Pons (tissue), 1 donor: ENCODE measurements at regions not wholly inside any gene's neighbourhood (a gene's known extent, or its start where the extent isn't known, plus 50 kb on each side); places are given as distances from the start of the nearest gene placed in this dataset.

Experiments
- DNase-seq: peaks from one replicate; pipeline ENCODE4 v3.0.0-alpha.2; 2016; ENCODE audit warnings: low spot score

- no peak for DNase-seq
Measured at GRCh38 chr1:182193908-182194550, 132.5 kb upstream of the ZNF648 start.

DNA sequence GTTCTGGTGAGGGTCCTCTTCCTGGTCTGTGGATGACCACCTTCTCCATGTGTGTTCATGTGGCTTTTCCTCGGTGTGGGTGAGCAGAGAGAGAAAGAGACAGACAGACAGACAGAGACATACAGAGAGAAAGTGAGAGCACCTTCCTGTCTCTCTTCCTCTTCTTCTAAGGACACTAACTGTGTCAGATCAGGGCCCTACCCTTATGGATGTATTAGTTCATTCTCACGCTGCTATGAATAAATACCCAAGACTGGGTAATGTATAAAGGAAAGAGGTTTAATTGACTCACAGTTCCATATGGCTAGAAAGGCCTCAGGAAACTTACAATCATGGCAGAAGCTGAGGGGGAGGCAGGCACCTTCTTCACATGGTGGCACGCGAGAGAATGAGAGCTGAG is 131.5 kb upstream of the ZNF648 start:
- DNase-seq: no peak

- no peak for DNase-seq
Measured at GRCh38 chr1:182192215-182192614, 130.7 kb upstream of the ZNF648 start.

DNA sequence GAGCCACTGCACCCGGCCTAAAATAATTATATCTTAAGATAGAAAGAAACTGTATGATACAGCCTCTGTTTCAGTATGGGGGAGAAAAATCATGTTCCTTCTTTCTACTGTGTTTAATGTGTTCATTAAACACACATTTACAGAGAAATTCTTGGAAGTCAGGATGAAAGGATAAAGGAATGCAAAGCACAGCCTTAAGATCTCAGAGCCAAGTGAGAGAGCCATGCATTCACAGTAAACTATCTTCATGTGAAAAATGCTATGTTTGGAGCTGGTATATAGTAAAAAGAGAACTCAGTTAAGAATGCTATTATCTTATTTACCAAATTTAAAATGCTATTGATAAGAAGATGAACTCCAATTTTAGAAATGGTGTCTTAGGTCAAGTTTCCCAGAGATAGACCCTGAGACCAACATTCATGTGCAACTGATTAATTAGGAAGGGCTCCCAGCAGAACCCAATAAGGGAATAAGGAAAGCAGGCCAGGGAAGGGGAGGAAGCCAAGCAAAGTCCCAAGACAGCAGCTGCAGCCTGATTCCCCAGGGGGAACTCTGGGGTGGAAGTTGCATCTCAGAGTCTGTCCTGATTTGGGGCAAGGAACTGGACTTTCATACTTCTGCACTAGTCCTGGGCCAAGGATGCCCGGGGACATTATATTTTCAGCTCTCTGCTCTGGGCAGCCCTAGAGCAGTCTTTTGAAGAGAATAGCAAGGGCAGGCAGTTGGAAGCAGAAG is 130.0 kb upstream of the ZNF648 start:
- DNase-seq: no peak

GRCh38 chr1:182189535-182190066 is 128.1 kb upstream of the ZNF648 start:
- DNase-seq: no peak

- no peak for DNase-seq
Measured at GRCh38 chr1:182186757-182187146, 125.2 kb upstream of the ZNF648 start.

GRCh38 chr1:182185842-182186756 is 124.6 kb upstream of the ZNF648 start:
- DNase-seq: no peak

GRCh38 chr1:182185136-182185535 is 123.6 kb upstream of the ZNF648 start:
- DNase-seq: no peak

- DNase-seq: no peak
Measured at GRCh38 chr1:182183606-182184005, 122.1 kb upstream of the ZNF648 start.

- no peak for DNase-seq
Measured at GRCh38 chr1:182182311-182182710, 120.8 kb upstream of the ZNF648 start.

- no peak for DNase-seq
Measured at GRCh38 chr1:182181167-182181572, 119.7 kb upstream of the ZNF648 start.

DNA sequence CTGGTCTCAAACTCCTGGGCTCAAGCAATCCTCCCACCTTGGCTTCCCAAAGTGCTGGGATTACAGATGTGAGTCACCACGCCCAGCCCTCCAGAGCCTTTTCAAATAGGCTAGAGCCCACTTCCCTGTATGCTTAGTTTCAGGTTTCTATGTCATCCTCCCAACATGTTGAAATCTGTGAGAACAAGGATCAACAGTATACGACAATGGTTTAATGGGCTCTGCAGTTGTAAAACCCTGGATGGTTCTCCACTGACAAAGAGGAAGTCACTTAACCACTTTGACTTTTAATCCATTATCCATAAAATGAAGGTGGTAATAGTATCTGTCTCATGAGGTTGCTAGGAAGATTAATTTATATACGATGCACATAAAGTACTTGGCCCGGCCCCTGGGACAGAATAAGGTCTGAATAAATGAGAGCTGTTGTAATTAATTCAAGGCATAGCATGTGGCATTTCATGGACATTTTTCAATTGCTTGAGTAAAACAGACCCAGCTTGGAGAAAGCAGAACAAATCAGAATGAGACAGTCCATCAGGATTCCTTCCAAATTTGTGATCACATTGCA is 113.9 kb upstream of the ZNF648 start:
- DNase-seq: no peak

GRCh38 chr1:182174513-182174855 is 113.0 kb upstream of the ZNF648 start:
- DNase-seq: no peak

DNA sequence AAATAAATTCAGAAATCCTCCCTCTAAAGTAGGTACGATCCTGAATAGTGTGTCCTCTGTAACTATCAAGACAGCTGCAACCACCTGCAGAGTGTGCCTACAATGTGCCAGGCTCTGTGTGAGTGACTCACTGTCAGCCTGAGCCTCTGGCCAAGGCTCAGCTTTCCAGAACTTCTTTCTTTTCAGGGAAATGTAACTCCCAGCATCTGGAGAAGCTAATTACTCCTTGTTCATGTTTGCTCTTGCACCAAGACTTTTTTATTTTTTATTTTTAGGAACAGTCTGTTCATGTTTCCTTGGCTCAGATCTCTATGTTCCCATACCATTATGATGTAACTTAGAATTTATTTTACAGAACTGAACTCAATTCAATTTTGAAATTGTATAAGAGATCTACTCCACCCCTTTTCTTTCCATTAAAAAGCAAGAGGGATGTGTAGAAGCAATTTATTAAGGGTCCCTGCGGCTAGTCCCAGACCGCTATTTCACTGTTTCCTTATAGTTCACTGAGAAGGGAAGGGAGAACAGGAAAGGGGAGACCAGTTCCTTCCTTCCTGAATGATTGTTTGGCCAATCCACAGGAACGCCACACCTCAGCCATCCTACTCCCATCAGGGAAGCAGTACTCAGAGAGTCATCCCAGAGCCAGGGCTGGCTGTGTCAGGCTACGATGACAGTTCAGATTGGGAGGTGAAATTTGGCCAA is 112.4 kb upstream of the ZNF648 start:
- no peak for DNase-seq

DNA sequence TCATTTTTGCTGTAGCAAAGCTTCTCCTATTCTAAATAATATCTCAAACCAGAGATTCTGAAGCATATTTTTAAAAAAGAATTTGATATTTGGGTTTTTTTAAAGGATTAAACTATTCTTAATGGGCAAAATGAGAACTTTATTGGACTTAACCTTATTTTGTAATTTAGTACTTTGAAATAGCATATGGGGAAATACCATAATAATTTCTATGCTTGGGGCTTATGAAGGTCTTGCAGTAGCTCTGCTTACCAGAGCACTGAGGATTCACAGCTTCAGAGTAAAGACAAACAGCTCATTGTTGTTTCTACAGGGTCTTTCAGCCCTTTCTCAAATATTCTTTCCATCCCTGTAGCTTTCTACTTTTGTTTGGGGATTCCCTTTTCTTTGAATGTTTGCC is 111.2 kb upstream of the ZNF648 start:
- no peak for DNase-seq

- peak; percentile 42 for DNase-seq
Measured at GRCh38 chr1:182170891-182171461, 109.5 kb upstream of the ZNF648 start.

GRCh38 chr1:182169203-182169602 is 107.7 kb upstream of the ZNF648 start:
- peak; percentile 37 for DNase-seq

GRCh38 chr1:182166750-182167149 is 105.2 kb upstream of the ZNF648 start:
- DNase-seq: no peak

GRCh38 chr1:182166321-182166720 is 104.8 kb upstream of the ZNF648 start:
- no peak for DNase-seq

DNA sequence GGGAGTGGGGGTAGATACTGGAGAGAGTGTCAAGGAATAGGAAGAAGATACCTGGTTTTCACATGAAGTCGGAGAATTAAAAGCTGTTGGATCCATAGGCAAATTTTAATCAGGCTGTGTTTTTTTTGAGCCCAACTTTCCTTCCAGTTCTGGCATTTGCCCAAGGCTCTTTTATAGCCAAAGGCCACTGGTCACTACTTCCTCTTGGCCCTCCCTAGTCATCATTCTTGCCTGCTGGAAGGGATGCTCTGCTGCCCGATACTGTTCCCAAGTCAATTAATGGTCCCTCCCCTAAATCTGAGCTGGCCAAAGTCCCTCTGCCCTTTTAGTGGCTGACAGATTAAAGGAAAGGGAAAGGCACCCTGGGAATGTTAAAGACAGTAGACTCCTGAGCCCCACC is 102.8 kb upstream of the ZNF648 start:
- peak; percentile 80 for DNase-seq

DNA sequence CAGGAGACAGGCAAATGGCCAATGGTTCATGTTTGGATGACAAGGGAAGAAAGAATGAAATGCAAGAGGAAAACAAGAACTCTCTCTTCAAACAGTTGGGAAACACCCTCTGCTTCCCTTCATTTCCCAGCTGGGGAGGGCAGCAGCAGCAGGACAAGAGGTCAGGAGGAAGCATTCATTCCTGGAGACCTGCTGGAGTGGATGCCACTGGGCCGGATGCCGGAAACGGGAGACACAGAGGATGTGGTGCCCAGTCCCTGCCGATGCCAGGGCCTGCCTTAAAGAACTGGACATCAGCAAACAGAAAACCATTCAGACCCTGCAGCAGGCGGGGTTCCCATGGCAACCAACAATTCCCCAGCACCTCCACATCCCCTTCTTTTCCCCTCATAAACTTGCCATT is 102.3 kb upstream of the ZNF648 start:
- DNase-seq: peak; percentile 75
